Stimulated activated CD4-positive, alpha-beta T cell treated with anti-CD3 and anti-CD28 coated beads, Interleukin-15, amount 100 ng/mL, for 48 hours (primary cell): ENCODE measurements at regions not wholly inside any gene's neighbourhood (a gene's known extent, or its start where the extent isn't known, plus 50 kb on each side); places are given as distances from the start of the nearest gene placed in this dataset.
"Not testable (repeated sequence)": the region's sequence is repeated elsewhere in the genome, so short reads cannot be mapped to it uniquely, and the experiment has no call there.

Source experiments
- DNase-seq, 2 donors: peaks; one replicate each; pipeline ENCODE4 v3.0.0-alpha.2; 2020; ENCODE audit warnings: low read depth in 2 of 2

- no peak for DNase-seq
Measured at GRCh38 chr6:138656364-138657064, 117.1 kb upstream of the CCDC28A start.

- DNase-seq: no peak
Measured at GRCh38 chr6:138657065-138657425, 116.5 kb upstream of the CCDC28A start.

- DNase-seq: no peak
Measured at GRCh38 chr6:138659998-138660397, 113.6 kb upstream of the CCDC28A start.

- DNase-seq: no peak
Measured at GRCh38 chr6:138662471-138662870, 111.1 kb upstream of the CCDC28A start.

GRCh38 chr6:138663892-138664291 is 109.7 kb upstream of the CCDC28A start:
- no peak for DNase-seq

GRCh38 chr6:138664745-138665144 is 108.8 kb upstream of the CCDC28A start:
- DNase-seq: no peak

GRCh38 chr6:138666636-138667035 is 106.9 kb upstream of the CCDC28A start:
- DNase-seq: no peak

GRCh38 chr6:138667408-138667807 is 106.2 kb upstream of the CCDC28A start:
- no peak for DNase-seq

- no peak for DNase-seq
Measured at GRCh38 chr6:138671351-138671750, 102.2 kb upstream of the CCDC28A start.

GRCh38 chr6:138673346-138674014 is 100.1 kb upstream of the CCDC28A start:
- DNase-seq: no peak

- not testable (repeated sequence) for DNase-seq
Measured at GRCh38 chr6:138674444-138674843, 99.1 kb upstream of the CCDC28A start.

GRCh38 chr6:138677538-138677937 is 96.0 kb upstream of the CCDC28A start:
- DNase-seq: no peak

GRCh38 chr6:138678168-138678567 is 95.4 kb upstream of the CCDC28A start:
- no peak for DNase-seq

- DNase-seq: no peak
Measured at GRCh38 chr6:138680085-138680484, 93.5 kb upstream of the CCDC28A start.

GRCh38 chr6:138681627-138682026 is 91.9 kb upstream of the CCDC28A start:
- DNase-seq: no peak

- no peak for DNase-seq
Measured at GRCh38 chr6:138682704-138683527, 90.7 kb upstream of the CCDC28A start.

- no peak for DNase-seq
Measured at GRCh38 chr6:138685257-138685656, 88.3 kb upstream of the CCDC28A start.

GRCh38 chr6:138685781-138686180 is 87.8 kb upstream of the CCDC28A start:
- no peak for DNase-seq

GRCh38 chr6:138688580-138688979 is 85.0 kb upstream of the CCDC28A start:
- DNase-seq: no peak

GRCh38 chr6:138689849-138690248 is 83.7 kb upstream of the CCDC28A start:
- no peak for DNase-seq

GRCh38 chr6:138690975-138691594 is 82.5 kb upstream of the CCDC28A start:
- no peak for DNase-seq

- no peak for DNase-seq
Measured at GRCh38 chr6:138691595-138692057, 81.9 kb upstream of the CCDC28A start.
